Body of pancreas (tissue), 4 donors: ENCODE measurements at regions not wholly inside any gene's neighbourhood (a gene's known extent, or its start where the extent isn't known, plus 50 kb on each side); places are given as distances from the start of the nearest gene placed in this dataset.

Source experiments
- ATAC-seq: fragments of 150-250 bp; one replicate; pipeline ENCODE4 v1.9.1; 2016
- DNase-seq, 4 donors: peaks; one replicate each; pipeline ENCODE4 v3.0.0-alpha.2; 2019
- H3K27ac ChIP-seq, 4 donors: fragments of 200-600 bp; sonication (generic); 1 replicate in 3 of 4; 2 replicates in 1 of 4; pipeline versions ENCODE4 v1.5.1 to v1.6.1; 2016 to 2019; ENCODE audit warnings: mild to moderate bottlenecking in 1 of 4, mixed read lengths in 1 of 4, moderate library complexity in 1 of 4
- H3K27me3 ChIP-seq, 2 donors: fragments of 200-600 bp; sonication (generic); one replicate each; pipeline ENCODE4 v1.6.0; 2016; ENCODE audit warnings: mild to moderate bottlenecking in 1 of 2
- H3K36me3 ChIP-seq, 2 donors: fragments of 200-600 bp; sonication (generic); replicated peaks in 1 of 2; 2 replicates each; pipeline ENCODE4 v1.5.1; 2016; ENCODE audit warnings: low read depth in 2 of 2; ENCODE audit not compliant: insufficient read depth in 1 of 2
- H3K4me1 ChIP-seq: fragments of 200-600 bp; sonication (generic); one replicate; pipeline ENCODE4 v1.6.0; 2016
- H3K4me3 ChIP-seq, 2 donors: fragments of 200-600 bp; sonication (generic); 1 replicate in 1 of 2; 2 replicates in 1 of 2; pipeline ENCODE4 v1.5.1; 2016 to 2019
- H3K9me3 ChIP-seq, 3 donors: fragments of 200-600 bp; sonication (generic); 1 replicate in 2 of 3; 2 replicates in 1 of 3; pipeline ENCODE4 v1.5.1; 2016
- CTCF ChIP-seq, 7 experiments: fragments of 450-650 bp in 4 of 7; fragments of 200-600 bp in 3 of 7; sonication (generic) in 3 of 7; IDR thresholded peaks; one replicate each; pipeline ENCODE4 v1.5.1; 2016 to 2019; ENCODE audit warnings: antibody characterized with exemption in 7 of 7
- POLR2A ChIP-seq, 3 donors: fragments of 450-650 bp; IDR thresholded peaks; one replicate each; pipeline ENCODE4 v1.6.1; 2016; ENCODE audit warnings: antibody characterized with exemption in 3 of 3, mild to moderate bottlenecking in 2 of 3
- WGBS, 2 donors: methylation state at CpG; one replicate each; pipeline ENCODE4 v1.1.5; 2017; 5-methylcytosine and 5-hydroxymethylcytosine counted together
- intact Hi-C: fragments of 100-400 bp; cut with DNase I; formaldehyde crosslinking; loops from one replicate; pipeline ENCODE4 v1.15.1; 2023

GRCh38 chr3:116912116-116912515 is 202.5 kb downstream of the TUSC7 start:
- H3K27ac ChIP-seq = no peak overlapping the region
- no peak overlapping the region for H3K4me3 ChIP-seq
- H3K27me3 ChIP-seq = no peaks in the 10 kb centered on the region
- H3K9me3 ChIP-seq = no peaks in the 10 kb centered on the region
- no peaks in the 10 kb centered on the region for H3K36me3 ChIP-seq
- intact Hi-C loops = no loop called here
- ATAC-seq (no peak), DNase-seq (no peak)
- TF ChIP-seq POLR2A (IDR thresholded peaks at IDR 0.05) (no peak), CTCF (IDR thresholded peaks at IDR 0.05) (no peak)
- no peaks in the 10 kb centered on the region for H3K4me1 ChIP-seq
- 68 to 86% methylated on average over 1 of the region's 1 CpG for WGBS, 2 donors

DNA sequence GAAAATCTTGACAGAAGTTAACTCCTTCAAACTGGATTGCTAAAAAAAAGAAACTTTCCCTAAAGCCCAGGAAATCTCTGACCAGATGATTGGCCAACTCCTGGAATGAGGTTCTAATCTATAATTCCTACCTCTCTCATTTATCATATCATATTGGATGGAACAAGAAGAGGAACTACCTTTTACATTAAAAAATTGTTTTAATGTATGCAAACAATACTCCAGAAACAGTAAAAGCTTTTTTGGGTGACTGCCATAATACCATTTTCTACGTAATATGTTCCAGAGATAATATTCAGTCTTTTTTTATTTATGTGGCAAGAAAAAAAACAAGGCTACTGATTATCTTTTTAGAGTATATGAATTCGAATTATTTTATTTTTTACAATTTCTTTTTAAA is 204.4 kb downstream of the TUSC7 start:
- Histone ChIP-seq H3K4me3 (no peak overlapping the region), H3K36me3 (no peaks in the 10 kb centered on the region), H3K4me1 (no peaks in the 10 kb centered on the region), H3K27ac (no peak overlapping the region), H3K27me3 (no peaks in the 10 kb centered on the region), H3K9me3 (no peaks in the 10 kb centered on the region)
- intact Hi-C loops = no loop called here
- ATAC-seq (no peak), DNase-seq (no peak)
- TF ChIP-seq CTCF (IDR thresholded peaks at IDR 0.05) = no peak
- no peak for TF ChIP-seq POLR2A (IDR thresholded peaks at IDR 0.05)
- WGBS, 2 donors = 34 to 43% methylated on average over 2 of the region's 2 CpGs

- intact Hi-C loops = no loop called here
- ATAC-seq = no peak
- TF ChIP-seq POLR2A (IDR thresholded peaks at IDR 0.05) (no peak), CTCF (IDR thresholded peaks at IDR 0.05) (no peak)
These were observed 207.3 kb downstream of the TUSC7 start for GRCh38 chr3:116916836-116917235.

GRCh38 chr3:116920826-116921610 is 211.4 kb downstream of the TUSC7 start:
- WGBS, 2 donors = 41 to 50% methylated on average over 3 of the region's 3 CpGs
- Histone ChIP-seq H3K27me3 (no peaks in the 10 kb centered on the region), H3K9me3 (no peaks in the 10 kb centered on the region), H3K4me3 (no peak overlapping the region), H3K27ac (no peak overlapping the region), H3K36me3 (no peaks in the 10 kb centered on the region), H3K4me1 (no peaks in the 10 kb centered on the region)
- intact Hi-C loops = no loop called here
- TF ChIP-seq CTCF (IDR thresholded peaks at IDR 0.05) (no peak), POLR2A (IDR thresholded peaks at IDR 0.05) (no peak)
- DNase-seq = no peak
- ATAC-seq = no peak

More at GRCh38 chr3:116916836-116917235, 207.3 kb downstream of the TUSC7 start:
- no peaks in the 10 kb centered on the region for H3K27me3 ChIP-seq
- no peak overlapping the region for H3K4me3 ChIP-seq
- no peaks in the 10 kb centered on the region for H3K4me1 ChIP-seq
- H3K36me3 ChIP-seq = no peaks in the 10 kb centered on the region
- DNase-seq = no peak
- H3K9me3 ChIP-seq = no peaks in the 10 kb centered on the region
- H3K27ac ChIP-seq = no peak overlapping the region

DNA sequence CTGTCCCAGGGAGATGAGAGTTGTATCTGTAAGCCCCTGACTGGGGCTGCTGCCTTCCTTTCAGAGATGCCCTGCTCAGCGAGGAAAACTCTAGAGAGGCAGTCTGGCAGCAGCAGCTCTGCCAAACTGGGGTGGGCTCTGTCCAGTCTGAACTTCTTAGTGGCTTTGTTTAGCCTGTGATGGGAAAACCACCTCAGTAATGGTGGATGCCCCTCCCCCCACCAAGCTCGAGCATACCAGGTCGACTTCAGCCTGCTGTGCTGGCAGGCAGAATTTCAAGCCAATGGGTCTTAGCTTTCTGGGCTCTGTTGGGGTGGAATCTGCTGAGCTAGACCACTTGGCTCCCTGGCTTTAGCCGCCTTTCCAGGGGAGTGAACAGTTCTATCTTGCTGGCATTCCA is 218.3 kb downstream of the TUSC7 start:
- Histone ChIP-seq H3K36me3 (no peaks in the 10 kb centered on the region), H3K27me3 (no peaks in the 10 kb centered on the region), H3K27ac (no peak overlapping the region), H3K9me3 (no peaks in the 10 kb centered on the region), H3K4me1 (no peaks in the 10 kb centered on the region), H3K4me3 (no peak overlapping the region)
- ATAC-seq (no peak), DNase-seq (no peak)
- no peak for TF ChIP-seq POLR2A (IDR thresholded peaks at IDR 0.05)
- no peak for TF ChIP-seq CTCF (IDR thresholded peaks at IDR 0.05)
- WGBS, 2 donors = 79 to 100% methylated on average over 2 to 4 of the region's 4 CpGs
- intact Hi-C loops = no loop called here
